ENCODE measurements at regions not wholly inside any gene's neighbourhood (a gene's known extent, or its start where the extent isn't known, plus 50 kb on each side); places are given as distances from the start of the nearest gene placed in this dataset.

DNA sequence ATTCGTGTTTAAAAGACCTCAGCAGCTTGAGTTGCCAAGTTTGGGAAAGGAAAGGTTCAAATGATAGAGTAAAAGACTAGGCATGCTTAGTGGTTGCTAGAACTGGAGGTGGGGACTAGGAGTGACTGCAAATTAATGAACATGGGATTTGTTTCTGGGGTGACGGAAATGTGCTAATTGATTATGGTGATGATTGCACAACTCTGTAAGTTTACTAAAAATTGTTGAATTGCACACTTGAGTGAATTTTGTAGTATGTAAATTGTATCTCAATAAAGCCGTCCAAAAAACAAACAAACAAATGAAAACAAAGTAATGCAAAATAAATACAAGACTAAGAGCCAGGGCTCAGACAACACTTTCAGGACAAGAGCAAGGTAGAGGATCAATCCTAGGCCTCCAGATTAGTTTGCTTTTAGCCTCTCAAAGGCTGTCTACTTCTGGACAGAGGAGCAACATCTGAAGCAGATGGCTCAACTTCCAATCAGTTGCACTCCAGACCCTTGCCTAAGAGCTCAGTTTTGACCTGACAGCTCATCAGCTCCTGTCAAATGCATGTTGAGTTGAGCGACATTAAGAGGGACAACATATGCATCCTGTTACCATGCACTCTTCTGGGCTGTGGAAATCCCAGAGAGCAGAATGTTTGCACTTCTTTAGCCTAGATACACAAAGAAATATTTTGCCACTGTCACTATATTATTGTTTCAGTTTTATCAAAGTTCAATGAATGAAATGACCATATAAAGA, 111.2 kb upstream of the ASIC2 start:
- DNase-seq, result no peak

GRCh38 chr17:33416131-33416530, 123.0 kb upstream of the ASIC2 start:
- DNase-seq, result no peak

DNA sequence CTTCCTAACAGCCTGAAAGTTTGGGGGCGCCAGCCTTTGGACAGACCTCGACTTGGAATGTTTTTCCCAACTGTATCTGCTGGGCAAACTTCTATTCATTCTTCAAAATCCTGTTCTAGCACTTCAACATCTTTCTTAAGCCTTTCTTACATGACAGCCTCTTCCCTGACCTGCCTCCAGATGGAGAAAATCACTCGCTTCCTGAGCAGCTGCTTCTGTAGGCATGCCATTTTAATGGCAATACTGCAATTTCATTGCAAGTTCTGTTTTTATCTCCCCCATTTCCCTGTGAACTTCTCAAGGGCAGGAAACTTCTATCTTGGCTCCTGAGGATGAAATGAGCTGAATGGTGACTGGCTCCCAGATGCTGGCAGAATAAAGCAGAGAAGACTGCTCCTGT, 128.8 kb upstream of the ASIC2 start:
- DNase-seq, result no peak

DNA sequence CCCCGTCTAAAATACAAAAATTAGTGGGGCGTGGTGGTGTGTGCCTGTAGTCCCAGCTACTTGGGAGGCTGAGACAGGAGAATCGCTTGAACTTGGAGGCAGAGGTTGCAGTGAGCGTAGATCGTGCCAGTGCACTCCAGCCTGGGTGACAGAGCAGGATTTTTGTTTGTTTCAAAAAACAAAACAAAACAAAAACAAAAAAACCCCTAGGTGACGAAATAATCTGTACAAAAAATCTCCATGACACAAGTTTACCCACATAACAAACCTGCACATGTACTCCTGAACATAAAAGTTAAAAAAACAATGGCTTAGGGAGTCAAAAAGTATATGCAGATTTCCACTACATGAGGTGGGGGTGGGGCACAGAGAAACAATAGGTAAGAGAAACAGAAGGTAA, 140.5 kb upstream of the ASIC2 start:
- DNase-seq, result no peak

- no peak for DNase-seq
Measured at GRCh38 chr17:33434841-33435240, 141.7 kb upstream of the ASIC2 start.

GRCh38 chr17:33435721-33436301, 142.7 kb upstream of the ASIC2 start:
- DNase-seq, result no peak

DNA sequence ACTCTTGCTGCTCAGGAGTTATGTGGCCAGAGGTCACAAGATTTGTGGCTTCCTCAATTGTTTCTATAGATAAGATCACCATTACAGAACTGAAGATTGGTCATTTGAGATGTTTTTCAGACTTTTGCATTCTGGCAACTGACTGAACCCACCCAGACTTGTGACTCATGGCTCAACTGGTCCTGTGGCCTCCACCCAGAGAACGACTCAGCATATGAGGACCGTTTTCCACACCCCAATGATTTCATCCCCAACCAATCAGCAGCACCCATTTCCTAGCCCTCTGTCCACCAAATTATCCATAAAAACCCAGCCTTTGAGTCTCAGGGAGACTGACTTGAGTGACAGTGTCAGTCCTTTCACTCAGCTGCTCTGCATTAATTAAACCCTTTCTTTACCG, 143.2 kb upstream of the ASIC2 start:
- DNase-seq, result no peak

- DNase-seq, result no peak
Measured at GRCh38 chr17:33438139-33438538, 145.0 kb upstream of the ASIC2 start.

DNA sequence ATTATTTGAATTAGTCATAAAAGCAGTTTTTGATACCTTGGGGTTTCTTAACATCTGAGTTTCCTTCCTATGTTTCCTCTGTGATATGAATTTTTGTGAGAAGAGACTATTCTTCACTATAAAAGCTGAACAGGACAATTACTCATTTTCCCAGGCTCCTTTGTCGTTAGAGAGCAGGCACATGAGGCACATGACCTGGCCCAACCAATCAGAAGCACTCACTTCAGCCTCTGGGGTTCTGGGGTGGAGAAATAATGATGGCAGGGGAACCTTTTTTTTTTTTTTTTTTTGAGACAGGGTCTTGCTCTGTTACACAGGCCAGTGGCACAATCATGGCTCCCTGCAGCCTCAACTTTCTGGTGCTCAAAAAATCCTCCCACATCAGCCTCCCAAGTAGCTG, 145.5 kb upstream of the ASIC2 start:
- no peak for DNase-seq

- DNase-seq, result no peak
Measured at GRCh38 chr17:33442320-33442719, 149.2 kb upstream of the ASIC2 start.

GRCh38 chr17:33444731-33445130, 151.6 kb upstream of the ASIC2 start:
- no peak for DNase-seq

GRCh38 chr17:33447090-33447489, 154.0 kb upstream of the ASIC2 start:
- DNase-seq, result no peak

- DNase-seq, result no peak
Measured at GRCh38 chr17:33451221-33451620, 158.1 kb upstream of the ASIC2 start.

DNA sequence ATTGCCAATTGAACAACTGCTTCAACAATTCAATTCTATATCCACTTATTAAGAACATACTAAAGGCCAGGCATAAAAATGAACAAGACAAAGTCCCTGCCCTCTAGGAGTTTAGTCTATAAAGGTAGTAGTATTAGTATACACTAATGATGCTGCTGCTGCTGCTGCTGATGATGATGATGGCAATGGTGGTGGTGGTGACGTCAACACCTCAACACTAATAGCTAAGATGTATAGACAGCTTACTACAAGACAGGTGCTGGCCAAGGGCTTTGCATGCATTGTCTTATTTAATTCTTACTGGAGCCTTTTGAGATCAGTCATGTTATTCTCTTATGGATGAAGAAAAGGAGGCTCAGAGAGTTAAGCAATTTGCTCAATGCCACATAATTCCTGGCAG, 164.4 kb upstream of the ASIC2 start:
- DNase-seq, result no peak

GRCh38 chr17:33459078-33459940, 166.2 kb upstream of the ASIC2 start:
- DNase-seq, result no peak

GRCh38 chr17:33460781-33461450, 167.8 kb upstream of the ASIC2 start:
- no peak for DNase-seq

- no peak for DNase-seq
Measured at GRCh38 chr17:33463887-33464286, 170.8 kb upstream of the ASIC2 start.

GRCh38 chr17:33464669-33465280, 171.7 kb upstream of the ASIC2 start:
- DNase-seq, result no peak

DNA sequence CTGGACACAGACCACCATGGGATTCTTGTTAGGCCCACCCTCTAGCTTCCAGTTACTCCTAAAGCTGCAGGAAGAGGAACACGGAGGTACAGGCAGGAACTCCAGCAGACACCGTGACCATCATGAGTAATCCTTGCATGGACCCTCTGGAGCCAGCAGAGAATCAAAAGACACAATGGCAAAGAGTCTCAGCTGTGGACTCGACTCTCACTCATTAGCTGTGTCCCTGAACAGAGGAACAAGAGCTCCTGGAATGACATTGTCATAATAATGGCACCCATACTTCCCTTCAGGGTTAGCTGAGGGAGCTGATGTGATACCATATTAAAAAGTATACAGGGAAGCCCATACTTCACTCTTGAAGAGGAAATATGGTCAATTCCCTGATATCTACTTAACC, 176.3 kb upstream of the ASIC2 start:
- no peak for DNase-seq

GRCh38 chr17:33469911-33470310, 176.8 kb upstream of the ASIC2 start:
- no peak for DNase-seq

GRCh38 chr17:33473061-33473460, 180.0 kb upstream of the ASIC2 start:
- no peak for DNase-seq

GRCh38 chr17:33474789-33475188, 181.7 kb upstream of the ASIC2 start:
- no peak for DNase-seq

DNA sequence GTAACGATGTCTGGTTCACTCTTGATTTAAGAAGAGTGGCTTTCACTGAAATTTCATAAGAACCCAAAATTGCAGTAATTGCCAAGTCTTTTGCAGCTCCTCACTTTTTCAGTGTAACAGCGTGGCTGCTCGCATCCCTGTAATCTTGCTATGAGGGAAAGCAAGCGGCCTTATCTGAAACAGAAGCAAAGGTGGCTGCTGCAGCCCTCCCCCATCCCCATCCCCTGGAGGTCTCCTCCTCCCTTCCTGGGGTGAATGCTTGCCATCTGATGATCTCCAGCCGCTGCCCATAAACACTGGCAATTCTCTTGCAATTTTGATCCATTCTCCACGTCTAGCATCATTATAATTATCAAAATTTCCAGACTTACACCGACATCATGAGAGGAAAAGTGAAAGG, 182.5 kb upstream of the ASIC2 start:
- DNase-seq, result no peak
